ENCODE measurements at regions not wholly inside any gene's neighbourhood (a gene's known extent, or its start where the extent isn't known, plus 50 kb on each side); places are given as distances from the start of the nearest gene placed in this dataset.

GRCh38 chr6:165031502-165031901 lies 277.9 kb downstream of the C6orf118 start:
- ATAC-seq = no peak
- 81% methylated on average over 7 of the region's 7 CpGs for WGBS (ENCODE audit: insufficient coverage, low coverage, low lambda C conversion rate, missing lambda C conversion rate)
- no peaks in the 10 kb centered on the region for H3K36me3 ChIP-seq
- intact Hi-C loops (cut with DNase I) = no loop called here
- TF ChIP-seq CTCF (IDR thresholded peaks at IDR 0.05) (no peak), POLR2A (IDR thresholded peaks at IDR 0.05) (no peak)
- H3K9me3 ChIP-seq = no peaks in the 10 kb centered on the region
- no peak for DNase-seq
- no peak overlapping the region for H3K4me3 ChIP-seq
- H3K4me1 ChIP-seq = no peaks in the 10 kb centered on the region
- no peaks in the 10 kb centered on the region for H3K27me3 ChIP-seq
- H3K27ac ChIP-seq = no peak overlapping the region

- H3K4me1 ChIP-seq = peaks cover 0 to under 1% (median 0%) of the 10 kb centered on the region in 4 donors
- H3K9me3 ChIP-seq = no peaks in the 10 kb centered on the region
- ATAC-seq (peak in 3 of 4 donors; percentile 44 to 62 (median 59)), DNase-seq (no peak)
- 14% methylated on average over 1 of the region's 1 CpG for WGBS (ENCODE audit: insufficient coverage, low coverage, low lambda C conversion rate, missing lambda C conversion rate)
- no peaks in the 10 kb centered on the region for H3K27me3 ChIP-seq
- no peaks in the 10 kb centered on the region for H3K36me3 ChIP-seq
- TF ChIP-seq POLR2A (IDR thresholded peaks at IDR 0.05) (no peak), CTCF (IDR thresholded peaks at IDR 0.05) (no peak)
- H3K4me3 ChIP-seq = no peak overlapping the region
- H3K27ac ChIP-seq = no peak overlapping the region
- intact Hi-C loops (cut with DNase I) = no loop called here
These were observed 284.4 kb downstream of the C6orf118 start for GRCh38 chr6:165025040-165025439.

- H3K27ac ChIP-seq = no peak overlapping the region
- no peaks in the 10 kb centered on the region for H3K36me3 ChIP-seq
- WGBS (ENCODE audit: insufficient coverage, low coverage, low lambda C conversion rate, missing lambda C conversion rate) = 27% methylated on average over 2 of the region's 2 CpGs
- H3K27me3 ChIP-seq = no peaks in the 10 kb centered on the region
- ATAC-seq (peak; percentile 47 to 91 (median 68)), DNase-seq (no peak)
- intact Hi-C loops (cut with DNase I) = no loop called here
- H3K4me1 ChIP-seq = peaks cover 0 to 4% (median 0%) of the 10 kb centered on the region in 4 donors
- H3K4me3 ChIP-seq = no peak overlapping the region
- H3K9me3 ChIP-seq = no peaks in the 10 kb centered on the region
- TF ChIP-seq POLR2A (IDR thresholded peaks at IDR 0.05) (no peak), CTCF (IDR thresholded peaks at IDR 0.05) (no peak)
These were observed 289.7 kb downstream of the C6orf118 start for GRCh38 chr6:165019681-165020080.

- intact Hi-C loops (cut with DNase I) = no loop called here
- ATAC-seq (no peak), DNase-seq (no peak)
- peaks cover 0 to 4% (median 0%) of the 10 kb centered on the region in 4 donors for H3K4me1 ChIP-seq
- H3K36me3 ChIP-seq = no peaks in the 10 kb centered on the region
- H3K4me3 ChIP-seq = no peak overlapping the region
- TF ChIP-seq POLR2A (IDR thresholded peaks at IDR 0.05) = no peak
- no peak for TF ChIP-seq CTCF (IDR thresholded peaks at IDR 0.05)
- no peaks in the 10 kb centered on the region for H3K27me3 ChIP-seq
- no peaks in the 10 kb centered on the region for H3K9me3 ChIP-seq
- no peak overlapping the region for H3K27ac ChIP-seq
These were observed 293.7 kb downstream of the C6orf118 start for GRCh38 chr6:165015676-165016075.

- no peak for TF ChIP-seq POLR2A (IDR thresholded peaks at IDR 0.05)
- DNase-seq (no peak), ATAC-seq (no peak)
- Histone ChIP-seq H3K27me3 (no peaks in the 10 kb centered on the region), H3K4me3 (no peak overlapping the region), H3K27ac (no peak overlapping the region), H3K36me3 (no peaks in the 10 kb centered on the region), H3K9me3 (no peaks in the 10 kb centered on the region), H3K4me1 (no peaks in the 10 kb centered on the region)
- intact Hi-C loops (cut with DNase I) = no loop called here
- 63% methylated on average over 3 of the region's 3 CpGs for WGBS (ENCODE audit: insufficient coverage, low coverage, low lambda C conversion rate, missing lambda C conversion rate)
These were observed 295.7 kb downstream of the C6orf118 start for GRCh38 chr6:165013701-165014100.
